GM18870 (cell line): ENCODE measurements at regions not wholly inside any gene's neighbourhood (a gene's known extent, or its start where the extent isn't known, plus 50 kb on each side); places are given as distances from the start of the nearest gene placed in this dataset.
"Not testable (repeated sequence)": the region's sequence is repeated elsewhere in the genome, so short reads cannot be mapped to it uniquely, and the experiment has no call there.

Source experiments
- ATAC-seq: cut with Tn5 transposase; IDR thresholded peaks from one replicate; pipeline ENCODE4 v1.9.1; 2021; ENCODE audit warnings: moderate library complexity; ENCODE audit not compliant: unreplicated experiment

- no peak for ATAC-seq
Observed at GRCh38 chr1:195763907-195764374, 844.3 kb downstream of the KCNT2 start.

DNA sequence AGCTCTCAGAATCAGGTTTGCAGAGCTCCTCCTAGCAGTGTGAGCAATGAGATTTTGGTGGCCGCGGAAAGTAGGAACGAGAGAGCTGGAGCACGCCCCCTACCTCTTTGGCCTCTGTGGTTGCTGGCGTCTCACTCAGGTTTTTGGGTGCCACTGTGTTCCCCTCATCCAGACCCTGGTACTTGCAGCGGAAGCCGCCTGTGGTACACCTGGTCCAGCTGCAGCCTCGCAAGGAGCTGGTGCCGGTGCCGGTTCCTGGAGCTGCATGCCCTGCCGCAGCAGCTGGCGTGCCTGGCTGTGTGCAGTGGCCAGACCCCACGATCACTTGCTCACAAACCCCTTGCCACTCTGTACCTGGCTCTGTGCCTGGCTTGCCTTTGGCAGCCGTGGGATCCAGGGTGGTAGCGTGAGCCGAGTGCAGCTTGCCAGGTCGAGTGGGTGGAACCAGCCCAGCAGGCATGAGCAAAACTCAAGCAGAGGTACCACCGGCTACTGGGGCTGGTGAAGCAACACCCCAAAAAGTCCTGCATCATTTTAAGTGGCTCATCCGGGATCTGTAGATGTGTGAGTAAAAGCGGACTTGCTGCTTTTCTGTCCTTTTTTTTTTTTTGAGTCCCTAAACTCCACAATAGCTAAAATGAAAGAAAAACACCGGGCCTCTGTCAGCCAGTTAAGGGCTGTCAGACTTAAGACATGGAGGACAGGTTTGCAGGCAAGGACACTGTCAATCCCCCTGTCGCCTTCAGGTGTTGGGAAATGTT lies 844.9 kb downstream of the KCNT2 start:
- ATAC-seq = no peak

DNA sequence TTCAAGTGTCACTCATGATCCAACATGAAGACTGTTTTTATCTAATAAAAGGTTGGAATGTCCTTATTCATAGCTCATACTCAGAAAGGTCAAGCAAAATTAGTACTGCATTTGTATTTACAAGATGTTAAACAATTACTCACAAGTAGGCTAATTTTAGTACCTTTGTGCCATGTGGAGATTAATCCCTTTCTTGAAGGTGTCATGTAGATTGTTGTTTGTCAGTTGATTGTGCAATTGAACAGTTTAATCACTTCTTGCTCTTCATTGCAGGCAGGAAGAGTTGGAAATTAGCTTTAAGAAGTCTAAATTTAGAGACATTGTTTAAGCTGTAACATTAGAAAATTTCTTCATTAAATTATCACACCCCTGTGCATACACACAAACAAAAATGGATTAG lies 847.1 kb downstream of the KCNT2 start:
- no peak for ATAC-seq

GRCh38 chr1:195756109-195756508 lies 852.1 kb downstream of the KCNT2 start:
- ATAC-seq = no peak

DNA sequence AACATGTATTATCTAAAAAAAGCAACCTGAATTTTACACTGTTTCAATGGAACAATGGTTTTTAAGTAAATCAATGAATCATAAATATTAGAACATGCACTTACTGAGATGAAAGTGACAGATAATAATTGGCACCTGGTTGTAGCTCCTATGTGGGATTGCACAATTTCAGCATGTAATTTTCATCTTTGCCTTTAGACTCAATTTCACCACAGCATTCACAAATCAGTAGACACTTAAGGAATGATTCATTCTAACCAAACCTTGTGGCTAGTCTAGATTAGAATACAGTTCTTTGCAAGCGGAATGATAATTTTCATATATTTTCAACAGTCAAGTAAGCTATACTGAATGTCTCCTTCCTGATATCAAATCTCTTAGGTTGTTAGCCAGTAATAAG lies 853.4 kb downstream of the KCNT2 start:
- ATAC-seq = no peak

DNA sequence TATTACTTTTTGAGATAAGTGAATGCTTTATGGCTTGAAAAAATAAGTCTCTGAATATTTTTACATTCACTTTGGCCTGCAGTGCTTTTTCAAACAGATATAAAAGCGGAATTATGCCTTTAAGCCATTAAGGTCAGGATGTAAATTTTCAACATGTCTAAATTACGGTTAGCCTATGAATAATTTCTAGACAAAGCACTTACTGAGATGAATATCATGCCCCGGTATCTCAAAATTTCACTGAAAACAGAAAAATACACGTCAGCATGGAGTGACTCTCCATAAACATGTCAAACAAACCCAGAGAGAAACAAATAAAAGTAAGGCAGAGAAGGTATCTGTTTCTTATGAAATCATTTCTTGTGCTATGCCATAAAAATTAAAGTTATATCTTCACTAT lies 853.9 kb downstream of the KCNT2 start:
- no peak for ATAC-seq

DNA sequence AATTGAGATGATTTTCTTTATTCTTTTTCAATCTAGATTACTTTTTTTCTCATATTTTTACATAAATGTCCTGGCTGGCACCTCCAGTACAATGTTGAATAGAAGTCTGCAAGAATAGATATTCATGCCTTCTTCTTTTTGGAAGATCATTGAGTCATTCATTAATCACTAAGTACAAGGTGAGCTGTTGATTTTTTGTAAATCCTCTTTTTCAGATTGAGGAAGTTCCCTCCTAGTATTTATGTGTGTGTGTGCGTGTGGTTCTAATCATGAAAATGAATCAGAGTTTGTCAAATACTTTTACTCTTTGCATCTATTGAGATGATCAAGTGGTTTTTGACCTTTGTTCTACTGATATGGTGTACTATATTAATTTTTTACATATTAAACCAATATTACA lies 859.3 kb downstream of the KCNT2 start:
- no peak for ATAC-seq

- ATAC-seq = no peak
Observed at GRCh38 chr1:195745189-195746010, 862.8 kb downstream of the KCNT2 start.

GRCh38 chr1:195744256-195744655 lies 864.0 kb downstream of the KCNT2 start:
- no peak for ATAC-seq

DNA sequence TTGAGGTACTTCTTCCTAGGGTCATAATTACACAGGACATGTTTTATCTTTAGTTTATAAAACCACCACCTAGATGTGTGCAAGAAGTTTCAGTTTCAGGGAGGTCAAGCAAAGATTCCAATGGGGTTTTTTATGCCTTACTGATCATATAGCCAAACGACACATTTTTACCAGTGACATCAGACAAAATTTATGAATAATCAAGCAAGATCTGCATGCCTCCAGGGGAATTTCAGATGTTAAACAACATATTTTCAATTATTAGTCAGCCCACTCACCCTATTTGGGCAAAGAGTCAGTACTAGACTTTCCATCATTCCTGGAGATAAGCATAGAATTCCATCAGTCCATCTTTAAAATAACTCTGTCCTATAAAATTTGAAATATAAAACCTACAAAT lies 867.4 kb downstream of the KCNT2 start:
- no peak for ATAC-seq

GRCh38 chr1:195738966-195739650 lies 869.1 kb downstream of the KCNT2 start:
- ATAC-seq = no peak

- no peak for ATAC-seq
Observed at GRCh38 chr1:195735140-195735539, 873.1 kb downstream of the KCNT2 start.

DNA sequence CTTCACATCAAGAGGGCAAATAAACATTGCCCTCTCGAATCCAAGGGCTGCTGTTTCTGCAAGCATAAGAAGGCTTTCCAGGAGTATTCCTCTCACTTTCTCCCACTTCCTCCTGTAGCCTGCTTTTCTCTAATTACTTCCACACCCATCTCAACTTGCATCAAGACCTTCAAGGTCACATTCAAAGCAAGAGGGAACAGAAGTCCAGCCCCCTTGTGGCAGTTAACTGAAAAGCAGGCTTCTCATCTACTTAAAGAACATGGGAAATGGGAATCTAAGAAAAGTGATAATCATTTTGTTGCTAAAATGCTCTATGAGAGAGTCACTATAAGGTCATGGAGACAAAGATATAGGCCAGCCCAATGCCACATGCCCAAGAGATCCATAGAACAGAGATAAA lies 874.4 kb downstream of the KCNT2 start:
- peak; percentile 56 for ATAC-seq

DNA sequence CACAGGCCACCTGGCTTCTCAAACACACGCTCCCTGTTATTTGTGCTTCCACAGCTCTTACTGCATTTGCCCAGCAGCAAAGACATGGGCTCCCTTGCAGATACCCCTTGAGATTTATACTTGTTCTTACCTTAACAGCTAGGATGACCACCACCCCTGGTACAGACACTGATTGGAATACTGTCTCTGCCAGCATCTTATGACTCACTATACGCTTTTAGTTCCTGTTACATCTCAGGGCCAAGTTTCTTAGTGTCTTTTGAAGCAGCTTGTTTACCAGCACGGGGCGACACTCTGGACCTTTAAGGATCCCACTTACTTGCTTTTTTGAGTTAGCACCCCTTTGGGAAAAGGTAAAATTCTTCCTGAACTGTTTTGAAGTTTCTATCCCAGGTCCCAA lies 874.8 kb downstream of the KCNT2 start:
- peak; percentile 14 for ATAC-seq

DNA sequence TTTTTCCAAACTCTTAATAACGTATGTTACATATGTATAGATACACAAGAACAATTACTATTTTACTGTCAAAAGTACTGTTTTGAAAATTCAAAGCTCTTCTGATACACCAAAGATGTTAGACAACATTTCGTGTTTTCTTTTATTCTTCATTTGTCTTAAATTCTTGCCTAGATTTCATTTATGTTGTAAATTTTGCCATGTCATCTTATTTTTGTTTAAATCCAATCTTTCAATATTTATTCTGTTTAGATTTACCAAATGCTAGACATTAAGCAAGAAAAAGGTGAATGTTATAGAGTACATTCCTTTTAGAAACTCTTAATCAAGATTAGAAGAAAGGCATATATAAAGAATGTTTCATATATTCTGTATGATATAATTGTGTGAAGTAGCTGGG lies 876.9 kb downstream of the KCNT2 start:
- ATAC-seq = no peak

GRCh38 chr1:195723796-195724194 lies 884.4 kb downstream of the KCNT2 start:
- peak; percentile 61 for ATAC-seq

GRCh38 chr1:195722852-195723795 lies 885.1 kb downstream of the KCNT2 start:
- ATAC-seq = not testable (repeated sequence)

- ATAC-seq = not testable (repeated sequence)
Observed at GRCh38 chr1:195722146-195722545, 886.1 kb downstream of the KCNT2 start.

GRCh38 chr1:195721210-195721971 lies 886.8 kb downstream of the KCNT2 start:
- no peak for ATAC-seq

DNA sequence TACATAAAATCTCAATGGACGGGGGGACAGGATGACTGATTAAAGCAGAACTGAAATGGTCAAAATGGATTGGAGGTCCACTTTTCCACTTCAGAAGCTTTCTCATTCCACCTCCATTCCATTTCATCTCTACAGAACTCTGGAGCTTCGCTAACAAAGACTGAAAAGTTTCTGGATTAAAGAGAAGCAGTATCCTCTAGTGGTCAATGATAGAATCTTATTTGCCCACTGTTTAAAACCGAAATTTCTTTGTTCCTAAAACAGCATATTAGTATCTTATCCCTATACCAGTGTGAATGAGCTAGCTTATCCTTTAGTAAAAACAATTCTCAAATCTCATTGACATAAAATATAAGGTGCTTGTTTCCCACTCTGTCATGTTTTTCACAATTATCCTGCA lies 890.6 kb downstream of the KCNT2 start:
- no peak for ATAC-seq
